Right renal pelvis (tissue), 4 donors: ENCODE measurements at regions not wholly inside any gene's neighbourhood (a gene's known extent, or its start where the extent isn't known, plus 50 kb on each side); places are given as distances from the start of the nearest gene placed in this dataset.

ENCODE experiments used
- DNase-seq, 4 donors: peaks; one replicate each; pipeline ENCODE4 v3.0.0-alpha.2; 2013; ENCODE audit warnings: low read depth in 4 of 4, low spot score in 3 of 4, missing footprints in 1 of 4

DNA sequence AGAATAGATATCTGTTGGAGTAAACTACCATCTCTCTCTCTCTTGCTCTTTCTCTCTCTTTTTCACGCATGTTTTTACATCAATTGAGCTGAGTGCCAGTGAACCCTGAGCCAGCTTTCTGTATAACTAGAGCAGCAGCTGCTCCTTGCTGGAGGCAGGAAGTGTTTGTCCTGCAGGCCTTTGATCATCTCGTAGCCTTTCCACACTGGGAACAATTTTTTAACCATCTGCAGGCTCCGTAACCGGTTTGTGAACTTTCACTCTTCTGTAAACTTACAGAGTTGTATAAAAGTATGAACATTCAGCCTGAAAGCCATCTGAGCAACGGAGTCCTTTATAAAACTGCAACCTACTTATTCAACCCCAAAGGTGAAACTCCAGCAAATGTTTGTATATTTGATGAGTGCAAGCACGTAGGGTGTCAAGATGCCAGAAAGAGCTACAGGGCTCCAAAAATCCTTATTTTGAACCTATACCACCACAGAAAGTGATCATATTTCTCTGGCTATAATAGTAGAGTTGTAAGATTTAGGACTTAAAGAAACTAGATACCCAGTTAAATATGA, 162.8 kb upstream of the NFE2L3 start:
- peak in 2 of 4 donors; percentile 7 to 10 for DNase-seq

DNA sequence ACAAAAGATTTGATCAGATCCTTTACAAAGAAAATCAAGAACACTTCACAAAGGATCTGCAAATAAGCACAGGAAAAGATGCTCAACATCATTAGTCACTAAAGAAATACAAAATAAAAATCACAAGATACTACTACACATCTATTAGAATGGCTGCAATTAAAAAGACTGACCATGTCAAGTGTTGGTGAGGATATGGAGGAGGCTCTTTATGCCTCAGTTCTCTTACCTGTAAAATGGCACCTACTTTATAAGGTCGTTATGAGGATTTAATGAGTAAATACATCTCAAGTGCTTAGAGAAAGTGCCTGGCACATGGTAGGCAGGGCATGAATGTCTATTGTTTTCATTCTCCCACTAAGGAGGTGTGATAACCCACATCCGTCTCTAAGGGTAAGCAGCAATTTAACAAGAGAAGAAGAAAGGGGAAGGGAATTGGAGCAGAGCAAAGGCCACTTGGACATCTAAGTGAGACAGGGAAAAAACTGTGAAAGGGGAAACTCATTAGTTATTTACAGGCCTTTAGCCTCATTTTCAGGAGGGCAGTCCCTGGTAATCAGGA, 157.5 kb upstream of the NFE2L3 start:
- no peak for DNase-seq

DNA sequence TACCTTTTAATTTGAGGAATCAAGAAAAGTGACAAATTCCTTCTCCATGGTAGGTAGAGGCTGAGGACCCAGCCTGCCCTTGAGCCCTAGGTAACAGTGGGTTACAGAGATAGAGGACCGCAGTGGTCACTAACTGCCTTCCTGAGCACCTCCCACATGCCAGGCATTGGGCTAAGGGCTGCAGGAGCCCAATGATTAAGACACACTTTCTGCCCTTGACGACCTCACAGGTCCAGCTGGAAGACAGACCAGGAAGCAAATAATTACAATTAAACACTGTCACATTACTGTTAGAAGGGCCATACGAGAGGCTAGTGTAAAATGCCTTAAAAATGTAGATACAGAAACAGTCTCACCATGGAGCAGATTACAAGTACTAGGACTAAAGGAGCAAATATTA, 156.8 kb upstream of the NFE2L3 start:
- DNase-seq, result no peak

DNA sequence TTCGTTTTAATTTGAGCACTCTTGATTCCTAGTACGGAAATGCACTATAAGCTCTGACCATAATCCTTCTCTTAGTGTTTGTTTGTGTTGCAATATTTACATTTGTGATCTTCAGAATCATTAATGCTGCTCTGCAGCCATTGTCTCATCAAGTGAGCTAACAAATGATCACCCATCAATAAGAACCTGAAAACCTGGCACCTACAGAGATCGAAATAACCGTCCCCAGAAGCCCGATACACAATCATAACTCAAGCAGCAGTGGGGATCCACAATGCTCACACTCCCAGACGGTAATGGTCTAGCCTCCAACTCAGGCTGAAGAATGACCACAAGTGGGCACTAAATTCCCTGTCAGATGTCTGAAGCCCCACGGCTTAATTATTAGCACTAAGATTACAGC, 156.0 kb upstream of the NFE2L3 start:
- no peak for DNase-seq

DNA sequence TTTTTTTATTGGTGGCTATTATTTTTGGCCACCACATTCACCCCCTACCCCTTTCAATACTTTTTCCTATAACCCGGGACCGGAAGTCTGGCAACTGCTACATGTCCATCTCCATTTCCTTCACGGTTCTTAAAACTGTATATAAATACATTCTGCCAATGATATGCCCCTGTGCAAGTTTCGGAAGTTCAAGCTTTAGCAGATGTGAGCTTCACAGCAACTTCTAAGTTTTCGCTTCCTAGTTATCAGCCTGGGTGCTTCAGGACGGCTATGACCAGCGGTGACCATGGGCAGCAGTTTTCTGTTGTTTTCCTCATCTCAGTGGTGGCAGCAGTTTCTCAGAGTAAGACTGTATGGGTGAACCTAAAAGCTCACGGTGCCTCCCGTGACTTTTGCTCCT, 153.5 kb upstream of the NFE2L3 start:
- no peak for DNase-seq

DNA sequence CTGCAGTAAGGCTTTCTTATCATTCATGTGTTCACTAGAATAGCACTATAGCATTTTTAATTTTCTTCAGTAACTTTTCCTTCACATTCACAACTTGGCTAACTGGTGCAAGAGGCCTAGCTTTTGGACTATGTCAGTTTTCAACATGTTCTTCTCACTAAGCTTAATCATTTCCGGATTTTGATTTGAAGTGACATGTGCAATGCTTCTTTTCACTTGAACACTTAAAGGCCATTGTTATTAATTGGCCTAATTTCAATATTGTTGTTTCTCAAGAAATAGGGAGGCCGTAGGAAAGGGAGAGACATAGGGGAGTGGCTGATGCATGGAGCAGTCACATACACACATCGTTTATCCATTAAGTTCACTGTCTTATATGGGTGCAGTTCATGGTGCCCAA, 151.2 kb upstream of the NFE2L3 start:
- no peak for DNase-seq

DNA sequence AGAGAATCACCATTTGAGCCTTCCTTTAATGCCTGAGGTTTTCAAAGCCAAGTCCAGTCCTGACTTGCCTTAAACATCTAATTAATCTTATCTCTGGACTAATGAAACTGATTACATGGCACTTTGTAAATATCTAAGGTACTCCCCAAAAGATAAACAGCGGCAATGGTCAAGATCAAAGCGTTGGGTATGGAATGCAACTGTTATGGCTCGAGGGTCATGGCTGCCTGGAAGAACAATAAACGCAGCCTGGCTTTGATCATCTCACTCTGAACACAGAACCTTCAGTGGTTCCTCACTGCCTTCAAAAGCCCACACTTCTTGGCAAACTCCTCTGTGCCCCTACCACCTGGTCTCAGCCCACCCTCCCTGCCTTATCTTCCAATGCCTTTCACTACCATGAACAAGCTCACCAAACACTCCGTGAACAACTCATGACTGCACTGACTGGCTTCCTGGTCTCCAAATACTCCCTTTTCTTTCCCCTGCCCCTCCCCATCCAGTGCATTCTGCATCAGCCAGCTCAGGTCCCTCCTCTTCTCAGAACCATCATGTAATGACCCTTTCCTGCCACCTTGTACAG, 150.2 kb upstream of the NFE2L3 start:
- no peak for DNase-seq

DNA sequence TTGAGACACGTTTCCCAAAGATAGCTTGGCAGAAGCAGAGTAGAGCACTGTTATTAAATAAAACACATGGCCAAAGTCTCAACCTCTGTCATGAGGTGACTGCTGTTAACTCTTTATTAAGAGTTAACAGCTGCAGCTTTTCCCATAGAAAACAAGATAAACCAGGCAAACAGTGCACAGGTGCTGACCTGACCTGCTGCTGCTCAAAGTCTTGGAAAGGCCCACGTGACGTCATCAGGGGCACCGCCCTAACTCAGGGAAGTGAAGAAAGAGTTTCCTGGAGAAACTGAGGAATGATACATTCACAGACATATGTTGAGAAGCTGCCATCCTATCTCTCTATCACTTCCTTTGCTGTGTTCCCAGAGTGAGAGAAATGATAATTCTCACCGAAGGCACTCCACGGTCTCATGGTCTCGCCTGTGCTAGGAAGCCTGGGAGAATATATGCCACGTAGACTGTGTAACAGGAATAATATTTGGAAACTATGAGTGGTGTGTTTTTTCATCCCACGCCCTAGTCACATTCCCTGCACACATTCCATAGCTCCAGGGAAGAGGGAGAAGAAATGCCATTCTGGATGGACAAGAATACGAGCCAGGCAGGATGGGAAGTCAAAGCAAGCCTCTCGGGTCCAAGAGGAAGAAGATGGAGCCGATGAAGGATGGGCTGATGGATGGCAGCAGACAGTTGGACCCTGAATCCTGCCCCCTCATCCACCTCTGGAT, 146.2 kb upstream of the NFE2L3 start:
- no peak for DNase-seq

DNA sequence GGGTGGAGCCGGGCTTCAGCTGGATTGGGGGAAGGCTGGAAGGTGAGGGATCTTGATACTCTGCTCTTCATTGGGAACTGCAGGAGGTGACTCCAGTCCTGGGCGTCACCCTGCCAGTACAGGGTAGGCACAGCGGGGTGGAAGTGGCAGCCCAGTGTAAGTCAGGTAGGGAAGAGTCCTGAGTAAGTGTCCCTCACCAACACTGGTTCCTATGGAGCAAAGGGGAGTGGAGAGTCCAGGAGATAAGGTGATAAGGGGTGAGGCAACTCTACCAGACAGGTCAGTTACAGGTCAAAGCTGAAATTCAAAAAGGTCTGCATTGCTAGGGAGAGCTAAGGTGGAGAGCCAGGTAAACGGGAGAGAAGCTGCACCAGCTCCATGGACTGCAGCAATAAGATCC, 145.6 kb upstream of the NFE2L3 start:
- no peak for DNase-seq

DNA sequence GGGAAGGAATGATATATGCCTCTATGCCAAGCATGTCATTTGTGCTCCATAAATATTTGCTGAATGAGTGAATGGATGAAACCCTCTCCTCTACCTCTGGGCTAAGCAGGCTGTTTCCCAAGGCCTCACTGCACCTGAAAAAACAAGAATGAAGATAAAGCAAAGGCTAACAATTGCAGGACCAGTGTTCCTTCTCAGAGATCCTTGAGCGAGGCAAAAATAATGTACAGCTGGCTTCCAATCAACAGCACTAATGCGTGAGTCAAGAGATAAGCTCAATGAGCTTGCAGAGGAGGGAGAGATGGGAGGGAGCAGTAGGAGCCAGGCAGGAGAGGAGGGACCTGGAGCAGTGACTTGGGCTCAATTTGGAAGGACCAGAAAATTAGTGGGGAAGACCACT, 144.5 kb upstream of the NFE2L3 start:
- DNase-seq, result no peak

DNA sequence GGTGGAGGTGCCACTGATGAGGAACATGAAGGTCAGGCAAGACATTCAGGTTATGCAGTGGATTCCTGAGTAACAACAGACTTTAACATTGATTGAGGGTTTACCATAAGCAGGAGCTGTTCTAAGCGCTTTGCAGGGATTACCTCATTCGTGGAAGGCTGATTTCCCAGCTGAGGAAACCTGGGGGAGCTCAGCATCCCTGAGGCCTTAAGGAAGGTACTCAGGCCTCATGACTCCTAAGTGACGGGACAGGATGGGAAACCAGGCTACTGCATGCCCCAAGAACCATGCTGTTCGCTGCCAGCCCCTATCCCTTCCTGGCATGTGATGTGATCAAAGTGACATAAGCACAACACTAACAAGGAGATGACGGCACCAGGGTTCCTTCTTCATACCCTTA, 143.6 kb upstream of the NFE2L3 start:
- no peak for DNase-seq

DNA sequence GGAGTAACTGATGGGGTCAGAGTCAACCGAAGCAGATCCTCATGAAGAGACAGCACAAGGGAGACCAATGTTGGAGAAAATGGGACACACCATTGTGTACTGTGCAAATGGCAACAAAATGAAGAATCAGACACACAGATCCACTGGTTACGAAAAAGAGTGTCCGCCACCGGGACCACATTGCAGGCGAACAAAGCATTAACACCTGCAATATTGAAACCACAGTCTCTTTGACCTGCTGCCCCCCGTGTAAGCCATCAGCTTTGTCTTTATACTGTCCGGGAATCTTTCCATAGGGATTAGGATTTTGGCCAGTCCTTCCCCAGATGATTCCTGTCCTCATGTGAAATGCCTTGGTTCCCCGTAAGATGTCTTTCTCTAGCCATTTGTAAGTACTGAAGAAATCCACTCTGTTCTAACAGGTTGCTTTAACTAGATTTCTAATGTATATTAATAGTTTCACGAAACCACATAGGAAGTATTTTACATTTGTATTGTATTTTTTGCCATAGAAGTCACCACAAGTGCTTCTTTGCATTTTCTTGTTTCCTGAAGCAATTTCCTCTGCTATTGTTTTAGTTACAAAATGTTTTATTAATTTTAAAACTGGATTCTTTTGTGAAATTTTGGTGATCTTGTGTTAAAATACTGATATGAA, 140.8 kb upstream of the NFE2L3 start:
- DNase-seq, result no peak

DNA sequence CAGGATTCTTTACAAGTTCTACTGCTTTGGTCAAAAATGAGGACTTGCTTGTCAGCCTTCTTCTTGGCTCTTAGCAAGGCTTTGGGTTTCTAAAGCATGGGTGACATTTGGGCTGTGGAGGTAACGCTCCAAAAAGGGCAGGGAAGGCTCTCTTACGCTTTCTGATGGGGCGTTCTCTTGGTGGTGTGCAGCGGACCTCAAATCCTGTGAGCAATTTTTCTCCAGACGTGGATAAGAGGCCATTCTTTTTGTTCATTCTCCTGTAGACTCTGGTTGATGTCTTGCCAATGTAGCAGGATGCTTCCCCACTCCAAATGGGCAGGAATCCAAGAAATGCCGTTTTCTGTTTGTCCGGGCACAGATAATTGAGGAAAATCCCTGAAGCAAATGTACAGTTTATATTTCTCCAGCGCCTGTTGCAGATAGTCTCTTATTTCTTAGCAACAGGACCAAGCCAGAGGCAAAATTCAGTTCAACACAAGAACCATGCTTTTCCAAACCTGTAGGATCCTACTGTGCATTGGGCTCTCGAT, 138.4 kb upstream of the NFE2L3 start:
- DNase-seq, result no peak

DNA sequence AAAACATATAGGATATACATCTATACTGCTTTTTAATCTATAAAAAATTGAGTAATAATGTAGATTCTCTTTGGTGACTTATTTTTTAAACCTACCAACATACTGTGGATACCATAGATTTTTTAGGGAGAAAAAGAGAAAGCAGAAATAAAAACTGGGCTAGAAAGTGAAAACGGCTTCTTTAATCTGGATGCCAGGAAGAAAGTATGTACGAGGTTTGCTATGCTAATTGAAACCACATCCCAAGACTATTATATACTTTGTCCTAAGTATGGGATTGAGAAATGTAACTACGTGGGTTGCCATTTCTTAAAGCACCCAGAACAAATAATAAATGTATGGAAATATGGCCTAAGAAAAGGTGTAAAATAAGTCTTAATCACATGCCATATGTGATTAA, 129.0 kb upstream of the NFE2L3 start:
- no peak for DNase-seq

DNA sequence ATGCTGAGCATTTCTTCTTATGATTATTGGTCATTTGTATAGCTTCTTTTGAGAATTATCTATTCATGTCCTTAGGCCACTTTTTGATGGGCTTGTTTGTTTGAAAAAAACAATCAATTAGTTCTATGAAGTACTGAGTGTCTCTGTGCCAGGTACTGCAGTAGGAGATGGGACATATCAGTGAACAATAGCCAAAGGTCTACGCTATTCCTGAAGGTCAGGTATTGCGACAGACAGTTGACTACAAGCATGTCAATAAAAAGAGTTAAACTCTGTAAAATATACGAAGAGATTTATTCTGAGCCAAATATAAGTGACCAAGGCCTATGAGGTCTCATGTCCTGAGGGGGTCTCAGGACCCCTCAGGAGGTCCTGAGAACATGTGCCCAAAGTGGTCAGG, 122.1 kb upstream of the NFE2L3 start:
- no peak for DNase-seq

DNA sequence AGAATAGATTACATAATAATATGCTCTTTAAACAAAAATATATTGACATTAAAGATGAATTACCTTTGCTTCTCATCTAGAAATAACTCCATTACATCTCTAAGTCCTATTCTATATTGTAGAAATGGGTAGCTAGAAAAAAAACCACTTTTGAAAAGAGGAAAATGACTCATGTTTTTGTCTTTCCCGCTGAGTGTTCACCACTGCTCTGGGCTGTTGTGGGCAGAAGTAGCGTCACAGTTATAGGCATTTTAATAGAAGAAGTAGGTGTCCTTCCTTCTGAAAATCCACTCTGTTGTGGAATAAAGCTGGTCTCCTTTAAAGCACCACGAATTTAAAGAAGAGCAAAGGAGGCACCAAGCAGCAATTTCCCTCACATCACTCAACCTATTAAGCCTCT, 117.6 kb upstream of the NFE2L3 start:
- DNase-seq, result no peak

DNA sequence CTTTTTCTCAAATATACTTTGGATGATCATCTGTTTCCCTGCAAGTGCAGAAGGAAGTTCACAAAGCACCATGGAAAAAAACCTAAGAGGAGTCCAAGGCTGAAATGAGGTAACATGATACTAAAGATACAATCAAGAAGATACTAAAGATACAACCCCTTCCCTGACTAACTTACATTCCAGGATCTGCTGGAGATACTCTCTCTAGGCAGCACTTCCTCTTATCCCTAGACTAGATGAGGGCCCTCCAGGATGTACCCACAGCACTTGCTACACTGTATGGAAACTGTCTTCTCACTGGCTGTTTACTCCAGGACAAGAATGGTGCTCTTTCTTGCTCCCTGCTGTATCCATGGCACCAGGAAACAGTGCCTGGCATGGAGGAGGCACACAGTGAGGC, 116.4 kb upstream of the NFE2L3 start:
- DNase-seq, result no peak

DNA sequence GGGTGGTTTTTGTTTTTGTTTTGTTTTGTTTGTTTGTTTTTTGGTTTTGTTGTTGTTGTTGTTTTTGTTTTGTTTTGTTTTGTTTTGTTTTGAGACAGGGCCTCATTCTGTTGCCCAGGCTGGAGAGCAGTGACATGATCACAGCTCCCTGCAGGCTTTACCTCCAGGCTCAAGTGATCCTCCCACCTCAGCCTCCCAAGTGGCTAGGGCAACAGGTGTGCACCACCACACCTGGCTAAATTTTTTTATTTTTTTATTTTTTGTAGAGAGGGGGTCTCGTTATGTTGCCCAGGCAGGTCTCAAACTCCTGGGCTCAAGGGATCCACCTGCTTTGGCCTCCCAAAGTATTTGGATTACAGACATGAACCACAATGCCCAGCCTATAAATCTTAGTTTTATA, 115.9 kb upstream of the NFE2L3 start:
- no peak for DNase-seq

DNA sequence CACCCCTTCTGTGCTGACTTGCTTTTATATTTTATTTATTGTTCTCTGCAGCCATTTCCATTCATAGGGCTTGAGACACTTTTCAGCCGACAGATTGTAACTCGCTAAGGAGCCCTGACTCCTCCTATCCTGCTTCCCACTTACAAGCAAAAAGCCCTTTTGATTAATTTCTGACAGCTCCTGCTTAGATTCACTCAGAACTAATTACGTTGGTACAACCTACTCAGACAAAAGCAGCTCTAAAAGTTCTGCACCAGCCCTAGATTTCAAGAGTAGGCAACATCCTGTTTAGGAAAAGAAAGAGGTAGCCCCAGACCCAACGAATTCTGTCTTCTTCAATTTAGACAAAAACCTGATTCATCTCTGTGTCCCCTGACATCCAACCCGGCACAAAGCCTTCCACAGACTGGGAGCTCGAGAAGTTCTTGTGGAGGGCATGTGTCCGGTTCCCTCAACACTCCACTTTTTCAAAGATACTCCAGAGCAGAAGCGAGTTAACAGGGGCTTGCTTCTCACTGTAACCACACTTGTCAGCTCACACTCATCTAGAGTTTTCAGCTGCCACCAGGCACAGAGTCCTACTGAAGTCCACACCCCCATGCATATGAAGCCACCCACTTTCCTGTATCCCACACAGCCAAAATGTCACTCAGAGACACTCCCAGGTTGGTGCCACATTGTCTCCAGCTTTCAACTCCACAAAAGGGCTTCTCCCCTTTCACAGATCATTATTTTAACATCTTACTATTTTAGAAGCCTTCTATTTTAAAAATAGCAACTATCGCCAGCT, 113.6 kb upstream of the NFE2L3 start:
- no peak for DNase-seq

DNA sequence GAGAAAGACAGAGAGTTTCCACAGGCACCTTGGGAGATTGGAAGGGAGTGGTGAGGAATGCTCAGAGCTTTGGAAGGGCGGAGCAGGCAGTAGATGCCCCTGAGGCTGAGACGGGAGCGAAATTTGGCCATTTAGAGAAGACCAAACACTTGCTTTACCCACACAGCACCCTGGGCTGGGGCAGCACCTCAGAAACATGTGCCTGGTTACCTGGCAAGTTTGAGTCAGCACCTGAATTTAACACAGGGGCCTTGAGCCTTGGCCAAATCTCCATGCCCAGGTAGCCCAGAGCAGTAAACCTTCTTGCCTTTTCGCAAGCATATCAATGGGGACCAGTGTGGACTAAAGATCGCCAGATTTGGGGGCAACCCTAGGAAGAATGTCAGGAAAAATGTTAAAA, 111.9 kb upstream of the NFE2L3 start:
- DNase-seq, result no peak

DNA sequence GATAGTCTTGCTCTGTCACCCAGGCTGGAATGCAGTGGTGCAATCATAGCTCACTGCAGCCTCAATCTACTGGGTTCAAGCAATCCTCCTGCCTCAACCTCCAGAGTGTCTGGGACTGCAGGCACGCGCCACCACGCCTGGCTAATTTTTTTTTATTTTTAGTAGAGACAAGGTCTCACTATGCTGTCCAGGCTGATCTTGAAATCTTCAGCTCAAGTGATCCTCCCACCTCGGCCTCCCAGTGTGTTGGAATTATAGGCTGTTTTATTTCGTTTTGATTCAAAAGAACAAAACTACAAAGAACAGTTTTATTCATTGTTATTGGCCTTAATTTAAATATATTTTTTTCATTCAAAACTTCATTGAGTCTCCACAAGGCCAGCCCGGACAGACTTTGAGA, 109.8 kb upstream of the NFE2L3 start:
- DNase-seq, result no peak
